ENCODE measurements at regions not wholly inside any gene's neighbourhood (a gene's known extent, or its start where the extent isn't known, plus 50 kb on each side); places are given as distances from the start of the nearest gene placed in this dataset.

DNA sequence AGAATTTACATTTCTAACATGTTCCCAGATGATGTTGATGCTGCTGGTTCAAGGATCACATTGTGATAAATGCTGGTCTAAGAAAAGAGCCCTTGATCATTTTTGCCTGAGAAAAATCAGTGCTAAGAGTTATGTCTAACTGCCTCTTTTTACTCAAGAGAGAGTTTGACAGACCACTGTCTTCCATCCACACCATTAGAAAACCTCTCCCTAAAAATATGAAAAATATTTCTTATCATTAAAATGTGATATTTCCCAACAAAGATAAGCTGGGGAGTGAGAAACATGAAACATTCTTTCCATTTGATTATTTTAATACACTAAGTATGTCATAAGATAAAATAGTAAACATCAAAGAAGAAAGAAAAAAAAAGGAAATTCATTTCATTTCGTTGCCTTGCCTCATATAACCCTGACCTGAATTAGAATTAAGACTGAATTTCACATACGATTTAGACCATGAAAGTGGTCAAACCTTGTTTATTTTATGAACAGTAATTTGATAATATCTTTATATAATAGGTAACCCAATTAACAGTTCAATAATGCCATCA is 471.8 kb upstream of the ARHGEF26 start:
- no peak for DNase-seq (ENCODE audit: insufficient read length, low spot score)
- no peak for FAIRE-seq
- no peak for TF ChIP-seq CTCF (IDR thresholded peaks at IDR 0.05; ENCODE audit: insufficient read depth, missing control alignments)

DNA sequence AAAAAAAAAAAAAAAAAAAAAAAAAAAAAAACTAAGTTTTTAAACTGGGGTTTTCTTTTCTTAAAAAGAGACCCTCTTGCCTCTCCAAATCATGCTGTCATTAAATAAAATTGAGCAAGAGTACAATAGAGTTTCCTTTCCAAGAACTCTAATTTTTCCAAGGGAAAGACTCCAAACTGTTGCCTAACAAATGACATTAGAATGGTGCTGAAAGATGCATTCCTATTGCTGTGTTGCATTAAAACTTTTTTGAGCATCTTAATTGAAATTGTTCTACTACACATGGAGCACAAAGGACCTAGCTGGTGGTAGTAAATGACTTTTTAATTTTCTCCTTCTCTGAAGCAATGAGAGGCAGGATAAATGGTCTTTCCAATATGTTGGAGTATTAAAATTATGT is 469.1 kb upstream of the ARHGEF26 start:
- FAIRE-seq = no peak
- DNase-seq (ENCODE audit: insufficient read length, low spot score) = no peak
- no peak for TF ChIP-seq CTCF (IDR thresholded peaks at IDR 0.05; ENCODE audit: insufficient read depth, missing control alignments)

DNA sequence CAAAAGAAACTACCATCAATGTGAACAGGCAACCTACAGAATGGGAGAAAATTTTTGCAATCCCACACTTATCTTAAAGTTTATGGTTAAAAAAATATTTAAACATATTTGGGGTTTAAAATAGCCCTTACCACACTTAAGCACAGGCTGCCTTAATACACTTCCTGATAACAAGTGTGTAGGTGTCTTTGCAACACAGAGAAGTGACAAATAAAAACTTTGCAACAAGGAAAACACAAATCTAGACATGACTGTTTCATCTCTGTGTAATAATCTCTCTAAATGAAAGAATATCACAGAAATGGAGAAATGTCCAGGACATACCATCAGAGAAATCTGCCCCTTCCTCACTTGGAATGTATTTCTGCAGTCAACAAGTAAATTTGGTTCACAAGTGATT is 464.1 kb upstream of the ARHGEF26 start:
- FAIRE-seq (no peak), DNase-seq (ENCODE audit: insufficient read length, low spot score) (no peak)
- no peak for TF ChIP-seq CTCF (IDR thresholded peaks at IDR 0.05; ENCODE audit: insufficient read depth, missing control alignments)

DNA sequence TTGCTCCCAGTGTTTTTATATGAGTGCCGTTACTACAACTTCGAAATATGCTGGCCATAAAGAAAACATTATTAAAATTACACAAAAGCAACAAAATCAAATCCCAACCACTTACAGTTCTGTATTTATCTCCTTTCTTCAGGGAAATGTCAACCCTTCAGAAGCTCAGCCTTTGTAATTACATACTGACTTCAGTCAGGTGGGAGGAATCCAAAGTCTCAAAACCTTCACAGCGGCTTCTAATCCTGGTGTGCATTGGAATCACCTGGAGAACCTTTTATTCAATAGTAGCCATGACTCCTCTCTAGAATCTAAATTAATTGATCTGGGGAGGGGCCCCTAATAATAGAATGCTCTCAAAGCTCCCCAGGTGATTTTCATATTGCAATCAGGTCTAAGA is 463.7 kb upstream of the ARHGEF26 start:
- DNase-seq (ENCODE audit: insufficient read length, low spot score) (no peak), FAIRE-seq (no peak)
- no peak for TF ChIP-seq CTCF (IDR thresholded peaks at IDR 0.05; ENCODE audit: insufficient read depth, missing control alignments)

DNA sequence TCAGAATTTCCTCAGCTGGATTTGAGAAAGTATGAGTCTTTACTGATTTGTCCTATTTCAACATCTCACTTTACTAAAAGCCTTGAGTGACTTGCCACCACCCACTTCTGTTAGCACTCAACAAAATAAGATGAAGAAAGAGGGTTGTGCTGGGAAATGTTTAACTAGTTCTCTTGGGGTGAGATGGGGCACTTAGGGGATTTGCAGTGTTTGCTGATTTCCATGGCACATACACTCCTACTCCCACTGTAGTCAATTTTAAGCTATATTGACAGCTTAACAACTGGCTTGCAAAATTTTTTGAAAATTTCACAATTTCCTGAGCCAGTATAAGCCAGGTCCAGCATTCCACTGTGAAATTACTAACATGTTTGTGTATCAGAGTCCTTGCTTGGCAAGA is 463.1 kb upstream of the ARHGEF26 start:
- TF ChIP-seq CTCF (IDR thresholded peaks at IDR 0.05; ENCODE audit: insufficient read depth, missing control alignments) = no peak
- FAIRE-seq = no peak
- no peak for DNase-seq (ENCODE audit: insufficient read length, low spot score)

DNA sequence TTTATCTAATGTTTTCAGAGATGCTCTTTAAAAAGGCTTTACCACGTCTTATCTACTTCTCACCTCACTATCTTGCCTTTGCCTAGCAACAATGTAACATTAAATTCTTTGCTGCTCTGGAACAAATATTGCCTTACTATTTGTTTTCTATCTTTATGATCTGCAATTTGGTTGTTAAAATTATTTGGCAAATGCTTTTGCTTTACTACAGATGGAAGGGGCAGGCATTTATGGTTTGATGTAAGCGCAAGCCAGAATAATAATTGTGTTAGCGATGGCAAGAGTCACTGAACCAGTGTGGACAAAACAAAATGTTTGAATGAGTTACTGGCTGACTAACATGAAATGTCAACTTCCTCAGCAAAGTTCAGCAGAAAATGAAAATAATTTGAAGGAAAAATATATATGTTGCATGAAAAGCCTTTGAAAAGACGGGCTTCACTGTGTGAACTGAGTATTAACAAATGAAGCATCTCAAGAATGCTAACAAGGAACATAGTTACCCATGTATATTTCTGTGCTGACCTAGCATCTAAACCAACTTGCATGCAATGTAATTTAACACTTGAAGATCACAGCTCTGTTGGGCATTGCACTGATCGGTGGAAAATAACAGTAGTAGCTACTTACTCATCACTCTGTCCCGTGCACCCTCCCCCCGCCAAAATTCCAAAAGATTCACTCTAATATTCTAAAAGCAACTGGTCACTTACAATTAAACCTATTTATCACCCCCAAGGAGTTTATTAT is 454.0 kb upstream of the ARHGEF26 start:
- TF ChIP-seq CTCF (IDR thresholded peaks at IDR 0.05; ENCODE audit: insufficient read depth, missing control alignments) = no peak
- DNase-seq (ENCODE audit: insufficient read length, low spot score) (no peak), FAIRE-seq (no peak)

DNA sequence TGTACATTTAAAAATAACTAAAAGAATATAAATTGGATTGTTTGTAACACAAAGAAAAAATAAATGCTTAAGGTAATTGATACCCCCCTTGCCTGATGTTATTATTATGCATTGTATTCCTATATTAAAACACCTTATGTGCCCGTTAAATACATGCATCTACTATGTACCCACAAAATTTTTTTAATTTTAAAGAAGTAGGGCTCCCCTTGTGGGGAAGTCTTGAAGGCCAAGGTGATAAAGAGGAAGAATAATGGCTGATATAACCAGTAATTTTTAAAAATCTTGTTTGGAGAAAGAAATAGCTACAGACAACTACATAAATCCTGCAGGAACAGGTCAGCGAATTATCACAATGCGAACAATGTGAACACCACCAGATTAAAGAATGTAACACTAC is 451.7 kb upstream of the ARHGEF26 start:
- FAIRE-seq (no peak), DNase-seq (ENCODE audit: insufficient read length, low spot score) (no peak)
- no peak for TF ChIP-seq CTCF (IDR thresholded peaks at IDR 0.05; ENCODE audit: insufficient read depth, missing control alignments)

All from D721Med (cell line).